GM21737 (cell line): ENCODE measurements at regions not wholly inside any gene's neighbourhood (a gene's known extent, or its start where the extent isn't known, plus 50 kb on each side); places are given as distances from the start of the nearest gene placed in this dataset.

Source experiments
- ATAC-seq: cut with Tn5 transposase; IDR thresholded peaks from one replicate; pipeline ENCODE4 v1.9.1; 2021; ENCODE audit warnings: mild to moderate bottlenecking, moderate library complexity; ENCODE audit not compliant: unreplicated experiment

- no peak for ATAC-seq
Observed at GRCh38 chr7:81533426-81533825, 236.4 kb downstream of the HGF start.

GRCh38 chr7:81529785-81530184, 240.1 kb downstream of the HGF start:
- ATAC-seq: no peak

GRCh38 chr7:81527651-81528050, 242.2 kb downstream of the HGF start:
- ATAC-seq: no peak

- ATAC-seq: no peak
Observed at GRCh38 chr7:81526971-81527370, 242.9 kb downstream of the HGF start.

- ATAC-seq: no peak
Observed at GRCh38 chr7:81525841-81526240, 244.0 kb downstream of the HGF start.

- ATAC-seq: no peak
Observed at GRCh38 chr7:81519886-81520285, 250.0 kb downstream of the HGF start.

GRCh38 chr7:81516898-81517297, 252.9 kb downstream of the HGF start:
- no peak for ATAC-seq

GRCh38 chr7:81515009-81515408, 254.8 kb downstream of the HGF start:
- ATAC-seq: no peak

- no peak for ATAC-seq
Observed at GRCh38 chr7:81514546-81514945, 255.3 kb downstream of the HGF start.

- no peak for ATAC-seq
Observed at GRCh38 chr7:81510122-81510521, 259.7 kb downstream of the HGF start.

GRCh38 chr7:81507221-81507620, 262.6 kb downstream of the HGF start:
- no peak for ATAC-seq

- no peak for ATAC-seq
Observed at GRCh38 chr7:81506609-81507008, 263.2 kb downstream of the HGF start.

GRCh38 chr7:81503771-81504170, 266.1 kb downstream of the HGF start:
- ATAC-seq: no peak

GRCh38 chr7:81503336-81503735, 266.5 kb downstream of the HGF start:
- no peak for ATAC-seq

GRCh38 chr7:81501220-81501619, 268.6 kb downstream of the HGF start:
- no peak for ATAC-seq

- no peak for ATAC-seq
Observed at GRCh38 chr7:81500631-81501030, 269.2 kb downstream of the HGF start.

GRCh38 chr7:81499262-81500116, 270.4 kb downstream of the HGF start:
- ATAC-seq: no peak

- ATAC-seq: no peak
Observed at GRCh38 chr7:81498176-81498575, 271.7 kb downstream of the HGF start.

GRCh38 chr7:81492910-81493309, 276.9 kb downstream of the HGF start:
- ATAC-seq: no peak

GRCh38 chr7:81492240-81492639, 277.6 kb downstream of the HGF start:
- no peak for ATAC-seq

- no peak for ATAC-seq
Observed at GRCh38 chr7:81491573-81491972, 278.3 kb downstream of the HGF start.

GRCh38 chr7:81488210-81488609, 281.6 kb downstream of the HGF start:
- ATAC-seq: no peak

GRCh38 chr7:81487516-81487915, 282.3 kb downstream of the HGF start:
- no peak for ATAC-seq
